ENCODE measurements at regions not wholly inside any gene's neighbourhood (a gene's known extent, or its start where the extent isn't known, plus 50 kb on each side); places are given as distances from the start of the nearest gene placed in this dataset.

DNA sequence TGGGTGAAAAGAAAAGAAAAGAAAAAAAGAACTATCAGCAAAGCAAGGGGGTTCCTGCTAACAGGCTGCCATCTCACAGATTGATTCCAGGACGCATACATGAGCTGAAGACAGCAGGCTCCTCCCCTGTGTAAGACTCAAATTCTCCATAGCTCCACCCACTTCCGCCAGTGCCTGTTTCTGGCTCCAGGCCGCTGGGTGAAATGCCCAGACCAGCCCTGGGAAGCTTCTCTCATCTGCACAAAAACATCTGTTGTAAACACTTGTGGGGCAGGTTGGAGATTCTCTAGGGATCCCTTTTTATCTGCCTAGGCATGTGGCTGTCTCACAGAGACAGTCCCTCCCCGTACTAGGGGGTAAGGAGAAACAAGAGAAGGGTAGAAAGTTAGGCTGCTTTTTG is 1054.4 kb upstream of the SPRY2 start:
- Histone ChIP-seq H3K9me2 (ENCODE audit: insufficient read depth) (no peaks in the 10 kb centered on the region), H3K79me2 (replicated peaks; ENCODE audit: insufficient read depth) (no peaks in the 10 kb centered on the region), H3K36me3 (ENCODE audit: insufficient read depth) (no peaks in the 10 kb centered on the region), H3K4me2 (peak overlapping the region; percentile 41; the same call in 1 of the 2 replicates), H3K4me3 (no peak overlapping the region), H2AFZ (peak overlapping the region; percentile 82), H3F3A (replicated peaks; ENCODE audit: low read depth) (no peaks in the 10 kb centered on the region), H3K27me3 (ENCODE audit: insufficient read depth) (no peaks in the 10 kb centered on the region), H3K4me1 (ENCODE audit: insufficient read depth) (peaks cover 17% of the 10 kb centered on the region; the same call in 1 of the 2 replicates), H4K20me1 (replicated peaks; ENCODE audit: insufficient read depth) (no peaks in the 10 kb centered on the region), H3K27ac (ENCODE audit: low read depth) (no peak overlapping the region)
- peak; percentile 79 for DNase-seq (ENCODE audit: low spot score)
- no peaks in the 10 kb centered on the region; the same call in 2 of the 3 replicates for H3K9me3 Mint-ChIP-seq
- peaks cover 28% of the 10 kb centered on the region for H3K4me1 Mint-ChIP-seq
- H3K27me3 Mint-ChIP-seq (ENCODE audit: insufficient read depth, low read depth, poor library complexity) = no peaks in the 10 kb centered on the region
- H3K4me3 Mint-ChIP-seq = no peak overlapping the region
- TF ChIP-seq EZH2phosphoT487 (IDR thresholded peaks at IDR 0.05; ENCODE audit: unreplicated experiment) = no peak
- TF ChIP-seq, protein P1, sequence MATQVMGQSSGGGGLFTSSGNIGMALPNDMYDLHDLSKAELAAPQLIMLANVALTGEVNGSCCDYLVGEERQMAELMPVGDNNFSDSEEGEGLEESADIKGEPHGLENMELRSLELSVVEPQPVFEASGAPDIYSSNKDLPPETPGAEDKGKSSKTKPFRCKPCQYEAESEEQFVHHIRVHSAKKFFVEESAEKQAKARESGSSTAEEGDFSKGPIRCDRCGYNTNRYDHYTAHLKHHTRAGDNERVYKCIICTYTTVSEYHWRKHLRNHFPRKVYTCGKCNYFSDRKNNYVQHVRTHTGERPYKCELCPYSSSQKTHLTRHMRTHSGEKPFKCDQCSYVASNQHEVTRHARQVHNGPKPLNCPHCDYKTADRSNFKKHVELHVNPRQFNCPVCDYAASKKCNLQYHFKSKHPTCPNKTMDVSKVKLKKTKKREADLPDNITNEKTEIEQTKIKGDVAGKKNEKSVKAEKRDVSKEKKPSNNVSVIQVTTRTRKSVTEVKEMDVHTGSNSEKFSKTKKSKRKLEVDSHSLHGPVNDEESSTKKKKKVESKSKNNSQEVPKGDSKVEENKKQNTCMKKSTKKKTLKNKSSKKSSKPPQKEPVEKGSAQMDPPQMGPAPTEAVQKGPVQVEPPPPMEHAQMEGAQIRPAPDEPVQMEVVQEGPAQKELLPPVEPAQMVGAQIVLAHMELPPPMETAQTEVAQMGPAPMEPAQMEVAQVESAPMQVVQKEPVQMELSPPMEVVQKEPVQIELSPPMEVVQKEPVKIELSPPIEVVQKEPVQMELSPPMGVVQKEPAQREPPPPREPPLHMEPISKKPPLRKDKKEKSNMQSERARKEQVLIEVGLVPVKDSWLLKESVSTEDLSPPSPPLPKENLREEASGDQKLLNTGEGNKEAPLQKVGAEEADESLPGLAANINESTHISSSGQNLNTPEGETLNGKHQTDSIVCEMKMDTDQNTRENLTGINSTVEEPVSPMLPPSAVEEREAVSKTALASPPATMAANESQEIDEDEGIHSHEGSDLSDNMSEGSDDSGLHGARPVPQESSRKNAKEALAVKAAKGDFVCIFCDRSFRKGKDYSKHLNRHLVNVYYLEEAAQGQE (IDR thresholded peaks at IDR 0.05; ENCODE audit: unreplicated experiment) = no peak
- TF ChIP-seq, protein P2, sequence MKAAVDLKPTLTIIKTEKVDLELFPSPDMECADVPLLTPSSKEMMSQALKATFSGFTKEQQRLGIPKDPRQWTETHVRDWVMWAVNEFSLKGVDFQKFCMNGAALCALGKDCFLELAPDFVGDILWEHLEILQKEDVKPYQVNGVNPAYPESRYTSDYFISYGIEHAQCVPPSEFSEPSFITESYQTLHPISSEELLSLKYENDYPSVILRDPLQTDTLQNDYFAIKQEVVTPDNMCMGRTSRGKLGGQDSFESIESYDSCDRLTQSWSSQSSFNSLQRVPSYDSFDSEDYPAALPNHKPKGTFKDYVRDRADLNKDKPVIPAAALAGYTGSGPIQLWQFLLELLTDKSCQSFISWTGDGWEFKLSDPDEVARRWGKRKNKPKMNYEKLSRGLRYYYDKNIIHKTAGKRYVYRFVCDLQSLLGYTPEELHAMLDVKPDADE (IDR thresholded peaks at IDR 0.05) = no peak
- TF ChIP-seq, protein P3, sequence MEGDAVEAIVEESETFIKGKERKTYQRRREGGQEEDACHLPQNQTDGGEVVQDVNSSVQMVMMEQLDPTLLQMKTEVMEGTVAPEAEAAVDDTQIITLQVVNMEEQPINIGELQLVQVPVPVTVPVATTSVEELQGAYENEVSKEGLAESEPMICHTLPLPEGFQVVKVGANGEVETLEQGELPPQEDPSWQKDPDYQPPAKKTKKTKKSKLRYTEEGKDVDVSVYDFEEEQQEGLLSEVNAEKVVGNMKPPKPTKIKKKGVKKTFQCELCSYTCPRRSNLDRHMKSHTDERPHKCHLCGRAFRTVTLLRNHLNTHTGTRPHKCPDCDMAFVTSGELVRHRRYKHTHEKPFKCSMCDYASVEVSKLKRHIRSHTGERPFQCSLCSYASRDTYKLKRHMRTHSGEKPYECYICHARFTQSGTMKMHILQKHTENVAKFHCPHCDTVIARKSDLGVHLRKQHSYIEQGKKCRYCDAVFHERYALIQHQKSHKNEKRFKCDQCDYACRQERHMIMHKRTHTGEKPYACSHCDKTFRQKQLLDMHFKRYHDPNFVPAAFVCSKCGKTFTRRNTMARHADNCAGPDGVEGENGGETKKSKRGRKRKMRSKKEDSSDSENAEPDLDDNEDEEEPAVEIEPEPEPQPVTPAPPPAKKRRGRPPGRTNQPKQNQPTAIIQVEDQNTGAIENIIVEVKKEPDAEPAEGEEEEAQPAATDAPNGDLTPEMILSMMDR (conservative IDR thresholded peaks at IDR 0.05; ENCODE audit: low read depth in 2 of 2) = no peak
- no peak for TF ChIP-seq POLR2AphosphoS5 (IDR thresholded peaks at IDR 0.05; ENCODE audit: low read depth)
- no peaks in the 10 kb centered on the region; the same call in 2 of the 3 replicates for H3K36me3 Mint-ChIP-seq (ENCODE audit: low read depth)
- ATAC-seq = peak; percentile 98
- peak overlapping the region; percentile 32 for H3K27ac Mint-ChIP-seq

DNA sequence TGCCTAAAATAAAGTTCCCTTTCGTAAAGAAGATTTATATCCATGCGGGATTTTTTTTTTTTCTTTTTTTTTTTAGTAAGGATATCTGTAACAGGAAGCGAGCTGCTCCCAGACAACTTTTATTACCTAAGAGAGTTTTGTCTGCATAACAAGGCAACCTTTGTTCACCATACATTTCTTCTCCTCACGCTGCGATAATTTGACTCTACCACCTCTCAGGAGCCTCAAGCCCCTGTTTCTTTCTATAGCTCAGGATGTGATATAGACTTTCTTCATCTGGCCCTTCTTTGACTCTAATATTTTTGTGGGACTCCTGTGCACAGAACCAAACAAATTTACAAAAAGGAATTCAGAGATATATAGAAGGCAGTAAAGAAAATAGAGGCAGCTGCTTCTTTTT is 1053.7 kb upstream of the SPRY2 start:
- Mint-ChIP-seq H3K27ac (peak overlapping the region; percentile 9; the same call in 1 of the 2 replicates), H3K27me3 (ENCODE audit: insufficient read depth, low read depth, poor library complexity) (no peaks in the 10 kb centered on the region), H3K4me3 (no peak overlapping the region), H3K9me3 (no peaks in the 10 kb centered on the region; the same call in 2 of the 3 replicates), H3K36me3 (ENCODE audit: low read depth) (no peaks in the 10 kb centered on the region; the same call in 2 of the 3 replicates), H3K4me1 (peaks cover 28% of the 10 kb centered on the region)
- DNase-seq (ENCODE audit: low spot score) (peak; percentile 16), ATAC-seq (peak; percentile 40; the same call in 2 of the 3 replicates)
- H3K4me2 ChIP-seq = peak overlapping the region; percentile 41
- no peak overlapping the region for H3K27ac ChIP-seq (ENCODE audit: low read depth)
- H4K20me1 ChIP-seq (replicated peaks; ENCODE audit: insufficient read depth) = no peaks in the 10 kb centered on the region
- H3F3A ChIP-seq (replicated peaks; ENCODE audit: low read depth) = no peaks in the 10 kb centered on the region
- H3K9me2 ChIP-seq (ENCODE audit: insufficient read depth) = no peaks in the 10 kb centered on the region
- H3K4me1 ChIP-seq (ENCODE audit: insufficient read depth) = peaks cover 17% of the 10 kb centered on the region; the same call in 1 of the 2 replicates
- no peaks in the 10 kb centered on the region for H3K79me2 ChIP-seq (replicated peaks; ENCODE audit: insufficient read depth)
- no peak overlapping the region for H2AFZ ChIP-seq
- H3K27me3 ChIP-seq (ENCODE audit: insufficient read depth) = no peaks in the 10 kb centered on the region
- no peaks in the 10 kb centered on the region for H3K36me3 ChIP-seq (ENCODE audit: insufficient read depth)
- H3K4me3 ChIP-seq = no peak overlapping the region; the same call in 1 of the 2 replicates
- TF ChIP-seq JUNB (IDR thresholded peaks at IDR 0.05; ENCODE audit: unreplicated experiment) (no peak), ZNF331 (CRISPR knock-in tag; IDR thresholded peaks at IDR 0.05; ENCODE audit: low read depth) (no peak), STAT1 (IDR thresholded peaks at IDR 0.05; ENCODE audit: unreplicated experiment) (no peak)
- TF ChIP-seq, protein P1 (IDR thresholded peaks at IDR 0.05; ENCODE audit: unreplicated experiment) = no peak
